Keratinocyte (primary cell): ENCODE measurements at regions not wholly inside any gene's neighbourhood (a gene's known extent, or its start where the extent isn't known, plus 50 kb on each side); places are given as distances from the start of the nearest gene placed in this dataset.

Source experiments
- EZH2 ChIP-seq: IDR thresholded peaks from one replicate; pipeline ENCODE4 v1.6.1; 2012; ENCODE audit warnings: inconsistent platforms, mild to moderate bottlenecking, low read length, moderate library complexity
- TF ChIP-seq, protein P1 (sequence below), 3 experiments: IDR thresholded peaks in 1 of 3; conservative IDR thresholded peaks in 1 of 3; optimal IDR thresholded peaks in 1 of 3; 2 replicates in 2 of 3; 3 replicates in 1 of 3; pipeline versions ENCODE3 to v1.5.1; 2011; ENCODE audit warnings: low read length in 3 of 3, mild to moderate bottlenecking in 3 of 3, moderate library complexity in 2 of 3, control low read depth in 1 of 3, inconsistent platforms in 1 of 3; ENCODE audit not compliant: insufficient read depth in 2 of 3; ENCODE audit errors: extremely low read depth in 1 of 3

DNA sequence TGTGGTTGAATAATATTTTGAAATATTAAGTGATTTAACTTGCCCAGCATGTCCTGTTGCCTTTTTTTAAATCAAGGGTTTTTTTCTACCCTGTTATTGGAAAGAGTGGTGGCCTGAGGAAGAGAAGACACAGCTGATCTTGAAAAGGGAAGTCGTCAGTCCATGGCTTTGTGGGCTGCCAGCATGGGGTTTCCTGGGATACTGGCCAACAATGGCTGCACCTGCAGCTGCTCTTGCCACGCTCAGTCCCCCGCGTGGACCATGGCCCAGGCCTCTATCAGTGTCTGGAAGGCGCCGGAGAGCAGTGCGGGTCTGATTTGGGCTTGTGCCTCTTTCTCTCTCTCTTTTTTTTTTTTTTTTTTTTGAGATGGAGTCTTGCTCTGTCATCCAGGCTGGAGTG, 99.3 kb downstream of the ASB1 start:
- TF ChIP-seq, protein P1, sequence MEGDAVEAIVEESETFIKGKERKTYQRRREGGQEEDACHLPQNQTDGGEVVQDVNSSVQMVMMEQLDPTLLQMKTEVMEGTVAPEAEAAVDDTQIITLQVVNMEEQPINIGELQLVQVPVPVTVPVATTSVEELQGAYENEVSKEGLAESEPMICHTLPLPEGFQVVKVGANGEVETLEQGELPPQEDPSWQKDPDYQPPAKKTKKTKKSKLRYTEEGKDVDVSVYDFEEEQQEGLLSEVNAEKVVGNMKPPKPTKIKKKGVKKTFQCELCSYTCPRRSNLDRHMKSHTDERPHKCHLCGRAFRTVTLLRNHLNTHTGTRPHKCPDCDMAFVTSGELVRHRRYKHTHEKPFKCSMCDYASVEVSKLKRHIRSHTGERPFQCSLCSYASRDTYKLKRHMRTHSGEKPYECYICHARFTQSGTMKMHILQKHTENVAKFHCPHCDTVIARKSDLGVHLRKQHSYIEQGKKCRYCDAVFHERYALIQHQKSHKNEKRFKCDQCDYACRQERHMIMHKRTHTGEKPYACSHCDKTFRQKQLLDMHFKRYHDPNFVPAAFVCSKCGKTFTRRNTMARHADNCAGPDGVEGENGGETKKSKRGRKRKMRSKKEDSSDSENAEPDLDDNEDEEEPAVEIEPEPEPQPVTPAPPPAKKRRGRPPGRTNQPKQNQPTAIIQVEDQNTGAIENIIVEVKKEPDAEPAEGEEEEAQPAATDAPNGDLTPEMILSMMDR (optimal IDR thresholded peaks at IDR 0.05 in 1 of 3, IDR thresholded peaks at IDR 0.05 in 1 of 3, conservative IDR thresholded peaks at IDR 0.05 in 1 of 3; ENCODE audit: extremely low read depth in 1 of 3, insufficient read depth in 2 of 3, low read length in 3 of 3) = no peak
- TF ChIP-seq EZH2 = no peak
